ENCODE measurements at regions not wholly inside any gene's neighbourhood (a gene's known extent, or its start where the extent isn't known, plus 50 kb on each side); places are given as distances from the start of the nearest gene placed in this dataset.
"Not testable (repeated sequence)": the region's sequence is repeated elsewhere in the genome, so short reads cannot be mapped to it uniquely, and the experiment has no call there.

DNA sequence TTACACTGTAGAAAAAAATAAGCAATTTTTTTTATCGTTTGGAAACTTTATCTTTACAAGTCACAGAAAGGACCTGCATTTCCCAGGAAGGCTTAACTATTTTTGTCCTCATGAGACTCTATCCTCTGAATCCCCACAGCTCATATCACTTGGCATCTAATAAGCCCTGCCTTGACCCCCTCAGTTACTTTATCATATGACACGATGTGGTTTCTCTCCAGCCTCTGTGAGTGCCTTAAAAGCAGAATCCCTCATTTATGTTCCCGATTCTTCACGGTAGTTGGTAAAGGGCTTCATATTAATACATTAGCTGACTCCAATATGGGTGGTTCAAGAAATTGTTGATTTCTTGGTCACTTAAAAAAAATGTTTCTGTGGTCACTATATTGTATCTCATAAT, 296.6 kb upstream of the GRAMD2B start:
- TF ChIP-seq, protein P1, sequence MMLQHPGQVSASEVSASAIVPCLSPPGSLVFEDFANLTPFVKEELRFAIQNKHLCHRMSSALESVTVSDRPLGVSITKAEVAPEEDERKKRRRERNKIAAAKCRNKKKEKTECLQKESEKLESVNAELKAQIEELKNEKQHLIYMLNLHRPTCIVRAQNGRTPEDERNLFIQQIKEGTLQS (IDR thresholded peaks at IDR 0.05), result no peak
- TF ChIP-seq HNF4G (IDR thresholded peaks at IDR 0.05), result no peak
- no peak for TF ChIP-seq TAF1 (conservative IDR thresholded peaks at IDR 0.05)
- no peak for TF ChIP-seq JUND (IDR thresholded peaks at IDR 0.05)
- TF ChIP-seq NR2F2 (IDR thresholded peaks at IDR 0.05), result no peak
- TF ChIP-seq GABPA (IDR thresholded peaks at IDR 0.05 in 1 of 2, conservative IDR thresholded peaks at IDR 0.05 in 1 of 2), result no peak
- no peak for TF ChIP-seq FOXA2 (IDR thresholded peaks at IDR 0.05)
- no peaks in the 10 kb centered on the region for H3K9me3 ChIP-seq (ENCODE audit: control insufficient read depth in 4 of 4, low read length in 3 of 4)
- H3K27me3 ChIP-seq (ENCODE audit: control insufficient read depth in 4 of 4, insufficient read depth in 4 of 4, low read length in 3 of 4), result no peaks in the 10 kb centered on the region
- H3K4me3 ChIP-seq (ENCODE audit: low read depth in 1 of 3, low read length in 3 of 3), result no peak overlapping the region
- no peaks in the 10 kb centered on the region for H3K36me3 ChIP-seq (ENCODE audit: control insufficient read depth in 4 of 4, insufficient read depth in 3 of 4, low read depth in 1 of 4, low read length in 3 of 4)
- no peak for DNase-seq (ENCODE audit: low spot score)
- no peaks in the 10 kb centered on the region for H3K4me1 ChIP-seq (ENCODE audit: control insufficient read depth in 4 of 4, insufficient read depth in 4 of 4, low read length in 3 of 4)
- H3K27ac ChIP-seq (ENCODE audit: low read depth in 1 of 2, low read length in 2 of 2), result no peak overlapping the region
- WGBS, result 87% methylated on average over 4 of the region's 4 CpGs
- H3K9ac ChIP-seq (ENCODE audit: low read depth in 1 of 2, low read length in 2 of 2), result no peak overlapping the region

DNA sequence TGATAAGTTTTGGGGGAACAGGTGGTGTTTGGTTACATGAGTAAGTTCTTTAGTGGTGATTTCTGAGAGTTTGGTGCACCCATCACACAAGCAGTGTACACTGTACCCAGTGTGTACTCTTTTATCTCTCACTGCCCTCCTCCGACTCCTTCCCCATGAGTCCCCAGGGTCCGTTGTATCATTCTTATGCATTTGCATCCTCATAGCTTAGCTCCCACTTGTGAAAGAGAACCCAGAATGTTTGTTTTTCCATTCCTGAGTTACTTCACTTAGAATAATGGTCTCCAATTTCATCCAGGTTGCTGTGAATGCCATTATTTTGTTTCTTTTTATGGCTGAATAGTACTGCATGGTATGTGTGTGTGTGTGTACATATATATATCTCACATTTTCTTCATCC, 295.8 kb upstream of the GRAMD2B start:
- H3K27ac ChIP-seq (ENCODE audit: low read depth in 1 of 2, low read length in 2 of 2); DNase-seq (ENCODE audit: low spot score); H3K4me3 ChIP-seq (ENCODE audit: low read depth in 1 of 3, low read length in 3 of 3); H3K4me1 ChIP-seq (ENCODE audit: control insufficient read depth in 4 of 4, insufficient read depth in 4 of 4, low read length in 3 of 4); H3K9me3 ChIP-seq (ENCODE audit: control insufficient read depth in 4 of 4, low read length in 3 of 4); H3K36me3 ChIP-seq (ENCODE audit: control insufficient read depth in 4 of 4, insufficient read depth in 3 of 4, low read depth in 1 of 4, low read length in 3 of 4); H3K27me3 ChIP-seq (ENCODE audit: control insufficient read depth in 4 of 4, insufficient read depth in 4 of 4, low read length in 3 of 4); H3K9ac ChIP-seq (ENCODE audit: low read depth in 1 of 2, low read length in 2 of 2): not testable (repeated sequence)
- WGBS, result 92% methylated on average over 2 of the region's 2 CpGs

DNA sequence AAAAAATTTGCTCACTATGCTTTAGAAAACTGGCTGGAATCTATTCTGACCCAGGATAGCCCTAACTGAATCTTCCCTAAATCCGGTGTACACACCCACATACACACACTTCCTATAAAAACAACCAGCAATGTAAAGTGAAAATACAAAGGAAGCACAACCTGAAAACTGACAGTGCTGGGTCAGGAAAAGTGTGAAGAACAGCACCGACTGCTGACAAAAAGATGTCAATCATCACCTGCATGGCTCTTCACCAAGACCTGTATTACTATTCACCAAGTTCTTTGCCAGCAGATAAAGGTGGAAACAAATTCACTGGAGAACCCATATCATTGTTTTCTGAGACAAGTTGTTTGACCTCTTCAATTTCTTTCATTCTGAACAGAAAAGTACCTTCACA, 293.8 kb upstream of the GRAMD2B start:
- Histone ChIP-seq H3K4me1 (ENCODE audit: control insufficient read depth in 4 of 4, insufficient read depth in 4 of 4, low read length in 3 of 4) (no peaks in the 10 kb centered on the region), H3K27me3 (ENCODE audit: control insufficient read depth in 4 of 4, insufficient read depth in 4 of 4, low read length in 3 of 4) (no peaks in the 10 kb centered on the region), H3K36me3 (ENCODE audit: control insufficient read depth in 4 of 4, insufficient read depth in 3 of 4, low read depth in 1 of 4, low read length in 3 of 4) (no peaks in the 10 kb centered on the region), H3K4me3 (ENCODE audit: low read depth in 1 of 3, low read length in 3 of 3) (no peak overlapping the region), H3K27ac (ENCODE audit: low read depth in 1 of 2, low read length in 2 of 2) (no peak overlapping the region), H3K9ac (ENCODE audit: low read depth in 1 of 2, low read length in 2 of 2) (no peak overlapping the region), H3K9me3 (ENCODE audit: control insufficient read depth in 4 of 4, low read length in 3 of 4) (peaks cover 0 to 3% (median 0%) of the 10 kb centered on the region in 4 donors)
- TF ChIP-seq YY1 (IDR thresholded peaks at IDR 0.05) (no peak), HNF4G (IDR thresholded peaks at IDR 0.05) (no peak), EGR1 (IDR thresholded peaks at IDR 0.05; ENCODE audit: low read depth in 2 of 2) (no peak), FOXA2 (IDR thresholded peaks at IDR 0.05) (no peak), RAD21 (IDR thresholded peaks at IDR 0.05) (no peak), TAF1 (conservative IDR thresholded peaks at IDR 0.05) (no peak), JUND (IDR thresholded peaks at IDR 0.05) (no peak)
- TF ChIP-seq, protein P2, sequence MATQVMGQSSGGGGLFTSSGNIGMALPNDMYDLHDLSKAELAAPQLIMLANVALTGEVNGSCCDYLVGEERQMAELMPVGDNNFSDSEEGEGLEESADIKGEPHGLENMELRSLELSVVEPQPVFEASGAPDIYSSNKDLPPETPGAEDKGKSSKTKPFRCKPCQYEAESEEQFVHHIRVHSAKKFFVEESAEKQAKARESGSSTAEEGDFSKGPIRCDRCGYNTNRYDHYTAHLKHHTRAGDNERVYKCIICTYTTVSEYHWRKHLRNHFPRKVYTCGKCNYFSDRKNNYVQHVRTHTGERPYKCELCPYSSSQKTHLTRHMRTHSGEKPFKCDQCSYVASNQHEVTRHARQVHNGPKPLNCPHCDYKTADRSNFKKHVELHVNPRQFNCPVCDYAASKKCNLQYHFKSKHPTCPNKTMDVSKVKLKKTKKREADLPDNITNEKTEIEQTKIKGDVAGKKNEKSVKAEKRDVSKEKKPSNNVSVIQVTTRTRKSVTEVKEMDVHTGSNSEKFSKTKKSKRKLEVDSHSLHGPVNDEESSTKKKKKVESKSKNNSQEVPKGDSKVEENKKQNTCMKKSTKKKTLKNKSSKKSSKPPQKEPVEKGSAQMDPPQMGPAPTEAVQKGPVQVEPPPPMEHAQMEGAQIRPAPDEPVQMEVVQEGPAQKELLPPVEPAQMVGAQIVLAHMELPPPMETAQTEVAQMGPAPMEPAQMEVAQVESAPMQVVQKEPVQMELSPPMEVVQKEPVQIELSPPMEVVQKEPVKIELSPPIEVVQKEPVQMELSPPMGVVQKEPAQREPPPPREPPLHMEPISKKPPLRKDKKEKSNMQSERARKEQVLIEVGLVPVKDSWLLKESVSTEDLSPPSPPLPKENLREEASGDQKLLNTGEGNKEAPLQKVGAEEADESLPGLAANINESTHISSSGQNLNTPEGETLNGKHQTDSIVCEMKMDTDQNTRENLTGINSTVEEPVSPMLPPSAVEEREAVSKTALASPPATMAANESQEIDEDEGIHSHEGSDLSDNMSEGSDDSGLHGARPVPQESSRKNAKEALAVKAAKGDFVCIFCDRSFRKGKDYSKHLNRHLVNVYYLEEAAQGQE (IDR thresholded peaks at IDR 0.05), result no peak
- TF ChIP-seq, protein P3, sequence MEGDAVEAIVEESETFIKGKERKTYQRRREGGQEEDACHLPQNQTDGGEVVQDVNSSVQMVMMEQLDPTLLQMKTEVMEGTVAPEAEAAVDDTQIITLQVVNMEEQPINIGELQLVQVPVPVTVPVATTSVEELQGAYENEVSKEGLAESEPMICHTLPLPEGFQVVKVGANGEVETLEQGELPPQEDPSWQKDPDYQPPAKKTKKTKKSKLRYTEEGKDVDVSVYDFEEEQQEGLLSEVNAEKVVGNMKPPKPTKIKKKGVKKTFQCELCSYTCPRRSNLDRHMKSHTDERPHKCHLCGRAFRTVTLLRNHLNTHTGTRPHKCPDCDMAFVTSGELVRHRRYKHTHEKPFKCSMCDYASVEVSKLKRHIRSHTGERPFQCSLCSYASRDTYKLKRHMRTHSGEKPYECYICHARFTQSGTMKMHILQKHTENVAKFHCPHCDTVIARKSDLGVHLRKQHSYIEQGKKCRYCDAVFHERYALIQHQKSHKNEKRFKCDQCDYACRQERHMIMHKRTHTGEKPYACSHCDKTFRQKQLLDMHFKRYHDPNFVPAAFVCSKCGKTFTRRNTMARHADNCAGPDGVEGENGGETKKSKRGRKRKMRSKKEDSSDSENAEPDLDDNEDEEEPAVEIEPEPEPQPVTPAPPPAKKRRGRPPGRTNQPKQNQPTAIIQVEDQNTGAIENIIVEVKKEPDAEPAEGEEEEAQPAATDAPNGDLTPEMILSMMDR (IDR thresholded peaks at IDR 0.05; ENCODE audit: low read depth, low read length, missing input control), result no peak
- TF ChIP-seq, protein P4, sequence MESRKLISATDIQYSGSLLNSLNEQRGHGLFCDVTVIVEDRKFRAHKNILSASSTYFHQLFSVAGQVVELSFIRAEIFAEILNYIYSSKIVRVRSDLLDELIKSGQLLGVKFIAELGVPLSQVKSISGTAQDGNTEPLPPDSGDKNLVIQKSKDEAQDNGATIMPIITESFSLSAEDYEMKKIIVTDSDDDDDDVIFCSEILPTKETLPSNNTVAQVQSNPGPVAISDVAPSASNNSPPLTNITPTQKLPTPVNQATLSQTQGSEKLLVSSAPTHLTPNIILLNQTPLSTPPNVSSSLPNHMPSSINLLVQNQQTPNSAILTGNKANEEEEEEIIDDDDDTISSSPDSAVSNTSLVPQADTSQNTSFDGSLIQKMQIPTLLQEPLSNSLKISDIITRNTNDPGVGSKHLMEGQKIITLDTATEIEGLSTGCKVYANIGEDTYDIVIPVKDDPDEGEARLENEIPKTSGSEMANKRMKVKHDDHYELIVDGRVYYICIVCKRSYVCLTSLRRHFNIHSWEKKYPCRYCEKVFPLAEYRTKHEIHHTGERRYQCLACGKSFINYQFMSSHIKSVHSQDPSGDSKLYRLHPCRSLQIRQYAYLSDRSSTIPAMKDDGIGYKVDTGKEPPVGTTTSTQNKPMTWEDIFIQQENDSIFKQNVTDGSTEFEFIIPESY (IDR thresholded peaks at IDR 0.05), result no peak
- TF ChIP-seq, protein P5, sequence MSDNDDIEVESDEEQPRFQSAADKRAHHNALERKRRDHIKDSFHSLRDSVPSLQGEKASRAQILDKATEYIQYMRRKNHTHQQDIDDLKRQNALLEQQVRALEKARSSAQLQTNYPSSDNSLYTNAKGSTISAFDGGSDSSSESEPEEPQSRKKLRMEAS (IDR thresholded peaks at IDR 0.05), result no peak
- no peak for DNase-seq (ENCODE audit: low spot score)
- WGBS, result 84% methylated on average over 2 of the region's 2 CpGs

All from liver (tissue), 8 donors.